GM21529 (cell line): ENCODE measurements at regions not wholly inside any gene's neighbourhood (a gene's known extent, or its start where the extent isn't known, plus 50 kb on each side); places are given as distances from the start of the nearest gene placed in this dataset.

ENCODE experiments used
- ATAC-seq: cut with Tn5 transposase; IDR thresholded peaks from one replicate; pipeline ENCODE4 v1.9.1; 2021; ENCODE audit not compliant: unreplicated experiment

GRCh38 chr2:155830351-155830750, 502.2 kb downstream of the NR4A2 start:
- ATAC-seq, result no peak

- no peak for ATAC-seq
These were observed 506.6 kb downstream of the NR4A2 start for GRCh38 chr2:155825876-155826275.

GRCh38 chr2:155815851-155816250, 516.7 kb downstream of the NR4A2 start:
- ATAC-seq, result peak; percentile 93

- no peak for ATAC-seq
These were observed 517.2 kb downstream of the NR4A2 start for GRCh38 chr2:155815275-155815674.

- ATAC-seq, result no peak
These were observed 522.1 kb downstream of the NR4A2 start for GRCh38 chr2:155810411-155810810.

GRCh38 chr2:155802888-155803287, 529.6 kb downstream of the NR4A2 start:
- ATAC-seq, result no peak

- no peak for ATAC-seq
These were observed 539.9 kb downstream of the NR4A2 start for GRCh38 chr2:155792666-155793065.

GRCh38 chr2:155770516-155770915, 562.0 kb downstream of the NR4A2 start:
- no peak for ATAC-seq

GRCh38 chr2:155766342-155767115, 566.0 kb downstream of the NR4A2 start:
- no peak for ATAC-seq

GRCh38 chr2:155755481-155755880, 577.0 kb downstream of the NR4A2 start:
- ATAC-seq, result no peak

- no peak for ATAC-seq
These were observed 584.4 kb downstream of the NR4A2 start for GRCh38 chr2:155748131-155748530.

- ATAC-seq, result peak; percentile 85
These were observed 585.0 kb downstream of the NR4A2 start for GRCh38 chr2:155747531-155747930.

GRCh38 chr2:155733091-155733853, 599.2 kb downstream of the NR4A2 start:
- no peak for ATAC-seq

- no peak for ATAC-seq
These were observed 601.7 kb downstream of the NR4A2 start for GRCh38 chr2:155730804-155731203.

GRCh38 chr2:155727187-155727895, 605.2 kb downstream of the NR4A2 start:
- no peak for ATAC-seq

GRCh38 chr2:155722290-155722689, 610.2 kb downstream of the NR4A2 start:
- no peak for ATAC-seq

GRCh38 chr2:155715705-155716104, 616.8 kb downstream of the NR4A2 start:
- ATAC-seq, result no peak

GRCh38 chr2:155714983-155715382, 617.5 kb downstream of the NR4A2 start:
- no peak for ATAC-seq

- ATAC-seq, result no peak
These were observed 624.5 kb downstream of the NR4A2 start for GRCh38 chr2:155708071-155708470.

GRCh38 chr2:155703917-155704316, 628.6 kb downstream of the NR4A2 start:
- no peak for ATAC-seq

- no peak for ATAC-seq
These were observed 629.5 kb downstream of the NR4A2 start for GRCh38 chr2:155703048-155703447.

GRCh38 chr2:155701721-155702120, 630.8 kb downstream of the NR4A2 start:
- no peak for ATAC-seq
